ENCODE measurements at regions not wholly inside any gene's neighbourhood (a gene's known extent, or its start where the extent isn't known, plus 50 kb on each side); places are given as distances from the start of the nearest gene placed in this dataset.

- no peak for TF ChIP-seq EP300 (IDR thresholded peaks at IDR 0.05)
- no peak for TF ChIP-seq CTCF (IDR thresholded peaks at IDR 0.05)
- TF ChIP-seq POLR2A (IDR thresholded peaks at IDR 0.05) = no peak
Measured at GRCh38 chr6:18053078-18053477, 65.6 kb upstream of the KIF13A start.

Data from tibial nerve (tissue), 4 donors.